AG04449 (cell line): ENCODE measurements at regions not wholly inside any gene's neighbourhood (a gene's known extent, or its start where the extent isn't known, plus 50 kb on each side); places are given as distances from the start of the nearest gene placed in this dataset.

Experiments used
- CTCF ChIA-PET: fragments of 350-600 bp; formaldehyde crosslinking; extraction: SDS; loops from one replicate; lab custom pipeline; 2021; ENCODE audit warnings: antibody characterized with exemption; lab: Yijun Ruan, JAX
- POLR2A ChIA-PET: fragments of 400-600, 350-600 bp; formaldehyde crosslinking; extraction: SDS; loops from one replicate; lab custom pipeline; 2020; ENCODE audit warnings: antibody characterized with exemption, inconsistent platforms; lab: Yijun Ruan, JAX
- DNase-seq: peaks from one replicate; pipeline ENCODE4 v3.0.0-alpha.2; 2010; ENCODE audit warnings: low read depth, low spot score
- H3K4me3 ChIP-seq: 2 replicates; pipeline ENCODE4 v1.5.1; 2011; ENCODE audit warnings: low read depth, mild to moderate bottlenecking, control low read depth, low read length
- CTCF ChIP-seq: IDR thresholded peaks from one replicate; pipeline ENCODE4 v1.5.1; 2011; ENCODE audit warnings: mild to moderate bottlenecking, moderate library complexity, low read length, control low read depth, inconsistent platforms; ENCODE audit not compliant: insufficient read depth; ENCODE audit errors: missing control alignments

- peak overlapping the region; percentile 62 for H3K4me3 ChIP-seq
- CTCF ChIA-PET = interaction anchor here (1.0 to 1.6 kb wide), 3 partner anchors 11 to 771 kb away, joined by 3 to 6 read pairs (median 4); no protein-coding TSS in a partner anchor
These were observed 632.4 kb downstream of the NYAP2 start for GRCh38 chr2:226031647-226032501.

GRCh38 chr2:226030788-226031646 lies 631.5 kb downstream of the NYAP2 start:
- POLR2A ChIA-PET = interaction anchor here (0.7 kb wide), 1 partner anchor 36 kb away, joined by 3 read pairs; no protein-coding TSS in a partner anchor
- CTCF ChIA-PET = interaction anchor here (1.0 to 1.6 kb wide), 2 partner anchors 142 to 772 kb away, joined by 3 to 6 read pairs; no protein-coding TSS in a partner anchor
- H3K4me3 ChIP-seq = peak overlapping the region; percentile 62
- no peak for TF ChIP-seq CTCF
- no peak for DNase-seq

More at GRCh38 chr2:226031647-226032501, 632.4 kb downstream of the NYAP2 start:
- TF ChIP-seq CTCF = no peak
- POLR2A ChIA-PET = no interaction called here
- DNase-seq = peak; percentile 17

- DNase-seq = no peak
- no peak overlapping the region for H3K4me3 ChIP-seq
- TF ChIP-seq CTCF = no peak
- POLR2A ChIA-PET = interaction anchor here (0.7 kb wide), 1 partner anchor 35 kb away, joined by 3 read pairs; no protein-coding TSS in a partner anchor
- CTCF ChIA-PET = no interaction called here
These were observed 630.9 kb downstream of the NYAP2 start for GRCh38 chr2:226030369-226030768.

GRCh38 chr2:226023946-226024345 lies 624.4 kb downstream of the NYAP2 start:
- no peak for TF ChIP-seq CTCF
- ChIA-PET POLR2A (no interaction called here), CTCF (no interaction called here)
- no peak overlapping the region for H3K4me3 ChIP-seq
- DNase-seq = no peak

- no peak overlapping the region for H3K4me3 ChIP-seq
- no peak for DNase-seq
- no peak for TF ChIP-seq CTCF
- CTCF ChIA-PET = no interaction called here
- POLR2A ChIA-PET = no interaction called here
These were observed 623.9 kb downstream of the NYAP2 start for GRCh38 chr2:226023383-226023782.
